ENCODE measurements at regions not wholly inside any gene's neighbourhood (a gene's known extent, or its start where the extent isn't known, plus 50 kb on each side); places are given as distances from the start of the nearest gene placed in this dataset.

DNA sequence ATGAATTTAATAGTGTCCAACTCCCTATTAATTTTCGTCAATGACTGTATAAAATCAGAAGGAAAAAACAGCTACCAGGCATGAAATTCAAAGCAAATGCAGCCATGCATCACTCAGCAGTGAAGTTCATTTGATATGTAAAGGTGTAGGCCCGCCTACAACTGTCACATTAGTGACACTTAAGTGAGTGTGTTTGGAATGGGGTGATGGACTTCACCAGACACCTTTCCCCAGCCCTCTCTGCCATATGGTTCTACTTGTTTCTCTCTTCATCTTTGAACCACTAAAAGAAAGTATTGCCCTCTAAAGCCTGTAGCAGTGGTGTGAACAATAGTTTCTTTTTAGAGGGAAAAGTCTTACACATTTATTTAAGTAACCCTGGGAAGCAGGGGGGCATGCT lies 124.0 kb downstream of the SIPA1L2 start:
- peaks cover 8% of the 10 kb centered on the region for H3K4me1 ChIP-seq
- no peak overlapping the region for H3K27ac ChIP-seq
- DNase-seq (ENCODE audit: low spot score in 2 of 2), result no peak
- H3K27me3 ChIP-seq, result no peaks in the 10 kb centered on the region
- TF ChIP-seq EP300 (IDR thresholded peaks at IDR 0.05) (no peak), POLR2A (IDR thresholded peaks at IDR 0.05) (no peak)
- TF ChIP-seq, protein P1, sequence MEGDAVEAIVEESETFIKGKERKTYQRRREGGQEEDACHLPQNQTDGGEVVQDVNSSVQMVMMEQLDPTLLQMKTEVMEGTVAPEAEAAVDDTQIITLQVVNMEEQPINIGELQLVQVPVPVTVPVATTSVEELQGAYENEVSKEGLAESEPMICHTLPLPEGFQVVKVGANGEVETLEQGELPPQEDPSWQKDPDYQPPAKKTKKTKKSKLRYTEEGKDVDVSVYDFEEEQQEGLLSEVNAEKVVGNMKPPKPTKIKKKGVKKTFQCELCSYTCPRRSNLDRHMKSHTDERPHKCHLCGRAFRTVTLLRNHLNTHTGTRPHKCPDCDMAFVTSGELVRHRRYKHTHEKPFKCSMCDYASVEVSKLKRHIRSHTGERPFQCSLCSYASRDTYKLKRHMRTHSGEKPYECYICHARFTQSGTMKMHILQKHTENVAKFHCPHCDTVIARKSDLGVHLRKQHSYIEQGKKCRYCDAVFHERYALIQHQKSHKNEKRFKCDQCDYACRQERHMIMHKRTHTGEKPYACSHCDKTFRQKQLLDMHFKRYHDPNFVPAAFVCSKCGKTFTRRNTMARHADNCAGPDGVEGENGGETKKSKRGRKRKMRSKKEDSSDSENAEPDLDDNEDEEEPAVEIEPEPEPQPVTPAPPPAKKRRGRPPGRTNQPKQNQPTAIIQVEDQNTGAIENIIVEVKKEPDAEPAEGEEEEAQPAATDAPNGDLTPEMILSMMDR (IDR thresholded peaks at IDR 0.05), result no peak
- no peak overlapping the region for H3K4me3 ChIP-seq
- H3K36me3 ChIP-seq, result no peaks in the 10 kb centered on the region
- 91% methylated on average over 2 of the region's 2 CpGs for WGBS
- no peaks in the 10 kb centered on the region for H3K9me3 ChIP-seq

DNA sequence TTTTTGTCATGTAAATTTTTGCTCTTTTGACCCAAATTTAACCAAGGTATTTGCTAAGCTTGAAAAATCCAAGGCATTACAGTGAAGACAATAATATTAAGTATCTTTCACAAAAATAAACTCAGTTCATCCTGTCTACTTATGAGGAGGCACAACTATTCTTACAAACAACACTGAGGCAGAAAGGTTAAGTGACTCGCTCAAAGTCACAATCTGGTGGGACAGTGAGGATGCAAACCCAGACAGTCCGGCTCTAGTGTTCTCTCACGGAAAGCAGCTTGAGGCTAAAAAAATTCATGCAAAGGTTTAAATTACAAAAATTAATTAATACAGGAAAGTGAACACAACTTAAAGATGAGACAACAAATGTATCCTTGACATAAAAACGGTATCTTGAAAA lies 125.3 kb downstream of the SIPA1L2 start:
- WGBS, result 94% methylated on average over 4 of the region's 4 CpGs
- DNase-seq (ENCODE audit: low spot score in 2 of 2), result no peak

DNA sequence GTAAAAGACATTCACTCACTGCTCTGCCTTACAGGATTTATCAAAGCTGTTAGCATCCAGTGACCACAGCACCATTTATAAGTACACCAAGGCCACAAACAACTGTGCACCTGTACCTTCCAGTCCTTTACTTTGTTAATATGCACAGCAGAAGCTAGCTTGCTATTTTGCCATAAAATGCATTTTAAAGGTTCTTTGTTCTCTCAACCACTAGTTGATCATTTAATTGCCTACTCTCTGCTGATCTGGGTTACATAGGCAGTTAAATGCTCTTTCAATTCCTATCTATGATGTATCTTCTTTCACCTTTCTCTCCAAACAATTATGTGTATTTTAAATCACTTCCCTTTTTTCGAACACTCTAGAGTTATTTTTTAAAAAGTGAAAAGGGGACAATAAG lies 126.4 kb downstream of the SIPA1L2 start:
- Histone ChIP-seq H3K4me3 (no peak overlapping the region), H3K27me3 (no peaks in the 10 kb centered on the region), H3K27ac (no peak overlapping the region), H3K9me3 (no peaks in the 10 kb centered on the region), H3K36me3 (no peaks in the 10 kb centered on the region), H3K4me1 (peaks cover 5% of the 10 kb centered on the region)
- WGBS, result 84% methylated on average over 1 of the region's 1 CpG
- DNase-seq (ENCODE audit: low spot score in 2 of 2), result no peak
- TF ChIP-seq POLR2AphosphoS5 (IDR thresholded peaks at IDR 0.05), result no peak
- no peak for TF ChIP-seq EP300 (IDR thresholded peaks at IDR 0.05)
- TF ChIP-seq POLR2A (IDR thresholded peaks at IDR 0.05), result no peak
- TF ChIP-seq, protein P1 (IDR thresholded peaks at IDR 0.05), result no peak

More for the DNA sequence above, 125.3 kb downstream of the SIPA1L2 start:
- Histone ChIP-seq H3K4me1 (peaks cover 5% of the 10 kb centered on the region), H3K36me3 (no peaks in the 10 kb centered on the region), H3K9me3 (no peaks in the 10 kb centered on the region), H3K27ac (no peak overlapping the region), H3K4me3 (no peak overlapping the region), H3K27me3 (no peaks in the 10 kb centered on the region)
- TF ChIP-seq, protein P1 (IDR thresholded peaks at IDR 0.05), result no peak
- TF ChIP-seq POLR2A (IDR thresholded peaks at IDR 0.05) (no peak), POLR2AphosphoS5 (IDR thresholded peaks at IDR 0.05) (no peak), EP300 (IDR thresholded peaks at IDR 0.05) (no peak)

DNA sequence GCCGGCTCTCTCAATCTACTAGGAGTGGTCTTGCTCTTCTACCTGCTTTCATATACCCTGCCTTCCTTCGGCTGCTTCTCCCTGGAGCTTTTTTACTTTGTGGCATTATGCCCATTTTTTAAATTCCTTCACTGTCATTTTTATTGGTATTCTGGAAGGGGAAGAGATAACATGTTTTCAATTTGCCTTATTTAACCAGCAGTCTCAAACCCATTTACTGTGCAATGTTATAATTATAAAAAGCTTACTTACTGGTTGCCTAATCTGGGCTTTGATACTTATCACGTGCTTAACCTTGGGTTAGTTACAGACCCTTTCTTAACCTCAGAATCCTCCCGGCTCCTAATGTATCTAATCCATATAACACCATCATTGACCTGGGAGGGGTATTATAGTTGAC lies 128.1 kb downstream of the SIPA1L2 start:
- H3K4me3 ChIP-seq, result no peak overlapping the region
- peaks cover 5% of the 10 kb centered on the region for H3K4me1 ChIP-seq
- H3K27ac ChIP-seq, result no peak overlapping the region
- H3K9me3 ChIP-seq, result no peaks in the 10 kb centered on the region
- DNase-seq (ENCODE audit: low spot score in 2 of 2), result no peak
- no peak for TF ChIP-seq EP300 (IDR thresholded peaks at IDR 0.05)
- no peak for TF ChIP-seq POLR2AphosphoS5 (IDR thresholded peaks at IDR 0.05)
- TF ChIP-seq, protein P1 (IDR thresholded peaks at IDR 0.05), result no peak
- TF ChIP-seq POLR2A (IDR thresholded peaks at IDR 0.05), result no peak
- H3K36me3 ChIP-seq, result no peaks in the 10 kb centered on the region
- H3K27me3 ChIP-seq, result no peaks in the 10 kb centered on the region
- WGBS, result 53% methylated on average over 4 of the region's 4 CpGs

DNA sequence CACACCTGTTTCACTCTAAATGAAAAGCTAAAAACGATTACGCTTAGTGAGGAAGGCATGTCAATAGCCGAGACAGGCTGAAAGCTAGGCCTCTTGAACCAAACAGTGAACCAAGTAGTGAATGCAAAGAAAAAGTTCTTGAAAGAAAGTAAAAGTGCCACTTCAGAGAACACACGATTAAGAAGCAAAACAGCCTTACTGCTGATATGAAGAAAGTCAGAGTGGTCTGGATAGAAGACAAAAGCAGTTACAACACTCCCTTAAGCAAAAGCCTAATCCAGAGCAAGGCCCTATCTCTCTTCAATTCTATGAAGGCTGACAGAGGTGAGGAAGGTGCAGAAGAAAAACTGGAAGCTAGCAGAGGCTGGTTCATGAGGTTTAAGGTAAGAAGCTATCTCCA lies 130.7 kb downstream of the SIPA1L2 start:
- no peak for DNase-seq (ENCODE audit: low spot score in 2 of 2)
- H3K27me3 ChIP-seq, result no peaks in the 10 kb centered on the region
- H3K4me3 ChIP-seq, result no peak overlapping the region
- TF ChIP-seq EP300 (IDR thresholded peaks at IDR 0.05) (no peak), POLR2AphosphoS5 (IDR thresholded peaks at IDR 0.05) (no peak), POLR2A (IDR thresholded peaks at IDR 0.05) (no peak)
- TF ChIP-seq, protein P1 (IDR thresholded peaks at IDR 0.05), result no peak
- H3K36me3 ChIP-seq, result no peaks in the 10 kb centered on the region
- H3K27ac ChIP-seq, result no peak overlapping the region
- H3K9me3 ChIP-seq, result no peaks in the 10 kb centered on the region
- H3K4me1 ChIP-seq, result peaks cover 5% of the 10 kb centered on the region
- 53% methylated on average over 4 of the region's 4 CpGs for WGBS
